SIG-M5 treated with dmso at 0.1 percent for 504 hours (cell line): ENCODE measurements at regions not wholly inside any gene's neighbourhood (a gene's known extent, or its start where the extent isn't known, plus 50 kb on each side); places are given as distances from the start of the nearest gene placed in this dataset.
A peak's percentile ranks its signal among the peaks of the same experiment; 100 is the strongest.
"Not testable (repeated sequence)": the region's sequence is repeated elsewhere in the genome, so short reads cannot be mapped to it uniquely, and the experiment has no call there.

Experiments used
- DNase-seq: peaks from one replicate; lab custom pipeline; 2025; ENCODE audit not compliant: unreplicated experiment; lab: John Stamatoyannopoulos, UW

DNA sequence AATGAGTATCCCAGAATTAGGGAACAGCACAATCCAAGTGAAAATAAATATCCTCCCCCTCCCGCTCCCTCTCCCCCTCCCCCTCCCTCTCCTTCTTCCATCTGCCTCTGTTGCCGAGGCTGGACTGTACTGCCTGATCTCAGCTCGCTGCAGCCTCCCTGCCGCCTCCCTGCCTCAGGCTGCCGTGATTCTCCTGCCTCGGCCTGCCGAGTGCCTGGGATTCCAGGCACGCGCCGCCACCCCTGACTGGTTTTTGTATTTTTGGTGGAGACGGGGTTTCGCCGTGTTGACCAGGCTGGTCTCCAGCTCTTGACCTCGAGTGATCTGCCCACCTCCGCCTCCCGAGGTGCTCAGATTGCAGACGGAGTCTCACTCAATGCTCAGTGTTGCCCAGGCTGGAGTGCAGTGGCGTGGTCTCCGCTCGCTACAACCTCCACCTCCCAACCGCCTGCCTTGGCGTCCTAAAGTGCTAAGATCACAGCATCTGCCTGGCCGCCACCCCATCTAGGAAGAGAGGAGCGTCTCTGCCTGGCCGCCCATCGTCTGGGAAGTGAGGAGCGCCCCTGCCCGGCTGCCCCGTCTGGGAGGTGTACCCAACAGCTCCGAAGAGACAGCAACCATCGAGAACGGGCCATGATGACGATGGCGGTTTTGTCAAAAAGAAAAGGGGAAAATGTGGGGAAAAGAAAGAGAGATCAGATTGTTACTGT is 178.9 kb upstream of the IPO5 start:
- DNase-seq, result not testable (repeated sequence)

- DNase-seq, result no peak
Observed at GRCh38 chr13:97780486-97780885, 173.0 kb upstream of the IPO5 start.

DNA sequence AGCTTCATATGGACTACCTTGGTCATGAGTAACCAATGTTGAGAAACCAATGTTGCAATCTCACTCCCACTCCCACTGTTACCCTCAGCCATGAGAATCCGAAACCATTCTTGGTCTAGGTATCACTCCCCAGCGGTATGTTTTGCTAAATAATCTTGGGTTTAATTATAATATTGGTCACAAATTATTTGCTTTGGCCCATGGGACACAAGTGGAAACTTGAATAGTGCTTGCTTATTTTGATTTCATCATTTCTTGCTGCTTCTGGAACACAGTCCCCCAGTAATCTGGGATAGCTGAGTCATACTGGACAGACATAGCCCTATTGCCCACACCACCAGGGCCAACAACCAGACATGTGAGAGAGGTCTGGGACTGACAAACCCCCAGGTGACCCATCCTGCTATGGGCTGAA is 171.6 kb upstream of the IPO5 start:
- DNase-seq, result no peak

DNA sequence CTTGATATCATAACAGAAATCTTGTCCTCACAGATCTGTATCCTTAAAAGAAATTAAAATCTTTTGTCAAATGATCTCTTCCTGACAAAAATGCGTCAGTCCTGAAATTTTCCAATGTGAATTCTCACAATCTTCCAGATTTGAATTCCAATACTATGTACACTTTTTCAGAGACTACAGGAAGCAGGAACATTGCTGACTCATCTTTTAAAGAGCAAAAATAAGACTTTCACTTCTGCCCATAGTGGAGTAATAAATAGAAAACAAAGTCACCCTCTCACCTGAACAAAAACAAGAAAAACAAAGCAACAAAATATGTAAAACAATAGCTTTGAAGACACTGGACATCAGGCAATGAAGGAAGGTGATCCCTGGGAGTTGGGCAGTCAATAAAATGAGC is 167.0 kb upstream of the IPO5 start:
- DNase-seq, result no peak

GRCh38 chr13:97797553-97797952 is 155.9 kb upstream of the IPO5 start:
- DNase-seq, result no peak

GRCh38 chr13:97798171-97798821 is 155.2 kb upstream of the IPO5 start:
- no peak for DNase-seq

- DNase-seq, result no peak
Observed at GRCh38 chr13:97798836-97799235, 154.6 kb upstream of the IPO5 start.

- DNase-seq, result no peak
Observed at GRCh38 chr13:97802213-97802612, 151.3 kb upstream of the IPO5 start.

DNA sequence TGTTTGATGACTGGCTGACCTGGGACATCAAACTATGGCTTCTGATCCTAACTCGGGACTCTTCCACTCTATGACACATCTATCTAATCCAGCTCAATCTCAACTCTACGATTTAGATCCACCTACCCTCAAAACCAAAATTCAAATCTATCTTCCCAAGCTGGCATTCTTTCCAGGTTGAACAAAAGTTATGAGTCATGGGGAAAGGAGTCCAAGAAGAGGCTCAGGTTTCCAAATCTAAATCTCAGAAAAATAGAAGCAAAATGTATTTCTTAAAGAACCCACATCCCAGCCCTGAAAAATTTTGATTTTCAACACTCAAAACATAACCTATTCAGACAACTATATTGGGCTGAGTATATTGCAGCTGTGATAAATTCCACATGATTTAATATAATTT is 143.9 kb upstream of the IPO5 start:
- DNase-seq, result no peak

DNA sequence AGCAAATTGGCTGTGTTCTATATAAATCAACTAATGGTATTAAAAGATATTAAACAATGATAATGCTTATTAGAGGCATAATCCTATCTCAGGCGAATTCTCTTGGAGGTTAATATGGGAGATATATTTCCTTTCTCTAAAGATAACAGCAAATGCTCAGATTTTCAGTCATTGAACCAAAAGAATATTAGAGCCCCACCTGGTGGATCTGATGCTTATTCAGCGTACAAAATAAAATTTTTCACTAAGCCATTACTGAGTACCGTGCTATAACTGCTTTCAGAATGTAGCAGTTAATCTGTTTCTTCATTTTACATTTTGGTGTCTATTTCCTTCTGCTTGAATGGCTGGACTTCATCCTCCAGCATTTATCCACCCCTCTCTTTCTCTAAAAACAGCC is 143.3 kb upstream of the IPO5 start:
- no peak for DNase-seq

- DNase-seq, result no peak
Observed at GRCh38 chr13:97822377-97822776, 131.1 kb upstream of the IPO5 start.

DNA sequence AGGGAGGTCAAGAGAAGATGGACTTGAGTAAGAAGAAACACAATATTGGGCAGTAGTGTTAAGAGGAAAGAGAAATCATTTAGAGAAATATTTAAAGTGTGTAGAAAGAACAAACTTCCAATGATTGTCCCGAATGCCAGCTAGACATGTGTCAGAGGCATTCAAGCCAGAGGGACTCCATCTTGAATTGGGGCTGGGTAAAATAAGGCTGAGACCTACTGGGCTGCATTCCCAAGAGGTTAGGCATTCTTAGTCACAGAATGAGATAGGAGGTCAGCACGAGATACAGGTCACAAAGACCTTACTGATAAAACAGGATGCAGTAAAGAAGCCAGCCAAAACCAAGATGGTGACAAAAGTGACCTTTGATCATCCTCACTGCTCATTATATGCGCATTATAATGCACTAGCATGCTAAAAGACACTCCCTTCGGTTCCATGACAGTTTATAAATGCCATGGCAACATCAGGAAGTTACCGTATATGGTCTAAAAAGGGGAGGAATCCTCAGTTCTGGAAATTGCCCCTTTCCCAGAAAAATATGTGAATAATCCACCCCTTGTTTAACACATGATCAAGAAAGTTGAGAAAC is 127.0 kb upstream of the IPO5 start:
- no peak for DNase-seq

DNA sequence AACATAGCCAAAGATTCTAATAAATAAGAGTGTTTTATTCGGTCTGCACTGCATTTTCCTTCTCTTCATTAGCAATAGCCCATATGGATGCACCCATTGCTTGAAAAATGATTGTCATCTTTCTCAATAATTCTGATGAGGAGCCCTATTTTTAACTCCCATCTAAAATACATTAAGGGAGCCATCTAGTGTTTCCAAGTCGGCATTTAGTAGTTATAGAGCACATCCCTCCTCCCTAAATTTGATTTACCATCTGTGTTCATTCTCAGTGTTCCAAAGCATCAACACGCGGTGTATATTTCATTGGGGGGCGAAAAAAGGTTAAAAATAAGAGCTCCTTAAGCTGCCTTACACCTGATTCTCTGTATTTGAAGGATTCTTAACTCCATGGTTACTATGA is 119.2 kb upstream of the IPO5 start:
- DNase-seq, result no peak

DNA sequence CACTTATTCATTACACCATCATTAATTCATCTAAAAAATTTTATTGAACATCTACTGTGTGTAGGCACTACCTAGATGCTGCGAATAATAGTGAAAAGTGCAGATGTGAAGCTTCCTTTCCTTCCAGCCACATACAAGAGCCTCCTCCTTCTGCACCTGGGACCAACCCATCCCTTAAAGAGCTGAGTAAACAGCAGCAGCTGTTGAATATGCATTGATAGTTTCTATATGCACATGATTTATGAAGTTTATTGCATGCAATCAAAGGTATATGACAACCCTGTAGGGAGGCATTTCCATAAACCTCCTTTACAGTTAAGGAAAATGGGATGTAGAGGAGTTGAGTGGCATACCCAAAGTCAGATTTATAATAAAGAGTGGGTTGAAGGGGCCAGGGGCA is 110.3 kb upstream of the IPO5 start:
- no peak for DNase-seq

DNA sequence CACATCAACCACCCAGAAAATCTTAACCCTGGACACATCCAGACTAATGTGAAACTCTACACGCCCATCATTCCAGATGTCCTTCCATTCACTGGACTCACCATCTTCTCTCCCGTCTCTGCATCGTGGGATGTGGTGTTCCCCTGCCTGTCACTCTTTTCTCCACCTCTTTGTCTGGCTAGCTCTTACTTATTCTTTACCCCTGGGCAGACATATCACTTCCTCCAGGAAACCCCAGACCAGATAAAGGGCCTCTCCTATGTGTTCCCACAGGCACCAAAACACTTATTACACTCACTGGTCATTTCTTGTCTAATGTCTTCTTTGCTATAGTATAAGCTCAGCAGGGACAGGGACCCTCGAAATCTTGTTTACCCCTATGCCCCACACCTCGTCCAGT is 109.3 kb upstream of the IPO5 start:
- no peak for DNase-seq

- no peak for DNase-seq
Observed at GRCh38 chr13:97848886-97849285, 104.6 kb upstream of the IPO5 start.

DNA sequence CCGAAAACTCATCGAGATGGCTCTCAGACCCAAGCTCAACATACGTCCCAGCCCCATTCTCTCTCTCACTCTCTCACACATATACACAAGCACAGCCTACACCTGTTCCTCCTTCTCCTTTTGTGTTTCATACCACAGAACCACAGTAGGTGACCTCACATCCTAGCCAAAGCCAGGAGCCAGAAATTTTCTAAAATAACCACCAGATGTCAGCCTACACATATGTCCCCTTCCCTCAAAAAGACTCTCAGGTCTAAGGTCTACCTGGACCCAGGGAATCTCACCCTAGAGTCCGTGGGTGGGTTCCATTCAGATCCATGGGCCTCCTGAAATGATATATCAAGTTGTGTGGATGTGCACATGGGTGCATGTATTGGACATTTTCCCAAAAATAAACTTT is 104.2 kb upstream of the IPO5 start:
- peak; percentile 21 for DNase-seq

DNA sequence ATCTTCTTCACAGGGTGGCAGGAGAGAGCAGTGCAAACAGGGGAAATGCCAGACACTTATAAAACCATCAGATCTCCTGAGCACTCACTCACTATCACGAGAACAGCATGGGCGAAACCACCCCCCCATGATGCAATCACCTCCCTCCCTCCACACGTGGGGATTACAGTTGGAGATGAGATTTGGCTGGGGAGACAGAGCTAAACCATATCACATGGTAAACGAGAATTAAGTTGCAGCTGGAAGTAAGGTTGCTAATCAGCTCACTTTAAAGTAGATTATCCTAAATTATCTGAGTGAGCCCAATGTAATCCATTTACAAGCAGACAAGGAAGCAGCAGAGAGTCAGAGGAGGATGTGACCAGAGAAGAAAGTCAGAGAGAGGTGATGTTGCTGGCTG is 102.2 kb upstream of the IPO5 start:
- DNase-seq, result no peak

GRCh38 chr13:97852181-97852874 is 101.1 kb upstream of the IPO5 start:
- no peak for DNase-seq

GRCh38 chr13:97853550-97853949 is 99.9 kb upstream of the IPO5 start:
- no peak for DNase-seq

DNA sequence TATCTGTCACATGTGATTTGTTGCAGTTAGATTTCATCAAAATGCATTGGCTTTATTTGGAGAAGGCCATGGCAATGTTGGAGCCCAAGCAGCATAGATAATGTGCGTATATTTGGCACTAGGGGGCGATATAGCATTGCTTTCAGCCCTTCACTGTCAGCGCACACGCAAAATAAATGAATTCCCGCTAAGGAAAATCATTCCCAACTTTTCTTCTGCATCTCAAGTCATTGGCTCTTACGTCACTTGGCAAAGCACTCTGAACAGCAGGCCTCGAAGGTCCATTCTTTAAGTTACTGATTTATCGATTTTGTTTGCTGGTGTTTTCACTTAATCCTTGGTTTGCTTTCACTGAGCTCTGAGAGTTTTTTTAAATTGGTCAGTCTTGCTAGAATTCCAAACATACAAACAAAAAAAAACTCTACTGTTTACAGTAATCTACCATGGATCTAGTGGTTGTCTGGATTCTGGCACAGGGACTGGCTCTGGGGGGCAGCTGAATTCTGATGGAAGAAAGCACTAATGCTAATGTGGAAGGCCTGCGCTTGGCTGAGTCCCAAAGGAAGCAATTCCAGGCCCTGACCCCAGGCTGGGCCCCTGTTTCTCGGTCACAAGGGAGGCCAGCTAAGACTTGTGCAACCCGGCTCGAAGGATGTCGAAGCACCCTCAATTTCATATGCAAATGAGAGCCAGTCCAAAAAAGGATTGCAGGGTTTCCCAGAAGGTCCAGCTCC is 97.7 kb upstream of the IPO5 start:
- DNase-seq, result peak; percentile 64
